DOHH2 (cell line): ENCODE measurements at regions not wholly inside any gene's neighbourhood (a gene's known extent, or its start where the extent isn't known, plus 50 kb on each side); places are given as distances from the start of the nearest gene placed in this dataset.

Experiments used
- H3F3A ChIP-seq: fragments of 200-600 bp; sonication (generic), shearing (Covaris generic); 2 replicates; pipeline ENCODE4 v1.6.0; 2016; ENCODE audit warnings: antibody characterized with exemption, mild to moderate bottlenecking; ENCODE audit not compliant: control insufficient read depth, insufficient read depth
- H3K27ac ChIP-seq: fragments of 200-600 bp; sonication (generic); 2 replicates; pipeline ENCODE4 v1.5.1; 2014; ENCODE audit warnings: low read depth, mild to moderate bottlenecking, low read length, moderate library complexity
- H3K27me3 ChIP-seq: fragments of 200-600 bp; sonication (generic); 2 replicates; pipeline ENCODE4 v1.6.1; 2014; ENCODE audit warnings: mild to moderate bottlenecking, low read length, mixed read lengths; ENCODE audit not compliant: control insufficient read depth
- H3K36me3 ChIP-seq: fragments of 200-600 bp; sonication (generic); 2 replicates; pipeline ENCODE4 v1.6.1; 2014; ENCODE audit warnings: mild to moderate bottlenecking, low read length, moderate library complexity, mixed read lengths; ENCODE audit not compliant: control insufficient read depth
- H3K4me1 ChIP-seq: fragments of 200-600 bp; sonication (generic); 2 replicates; pipeline ENCODE4 v1.6.1; 2014; ENCODE audit warnings: mild to moderate bottlenecking, low read length, mixed read lengths; ENCODE audit not compliant: control insufficient read depth
- H3K4me2 ChIP-seq: fragments of 200-600 bp; sonication (generic); 2 replicates; pipeline ENCODE4 v1.6.0; 2014; ENCODE audit warnings: mild to moderate bottlenecking, low read length, moderate library complexity
- H3K4me3 ChIP-seq: fragments of 200-600 bp; sonication (generic); 2 replicates; pipeline ENCODE4 v1.5.1; 2014; ENCODE audit warnings: mild to moderate bottlenecking, low read length, mixed read lengths
- H3K79me2 ChIP-seq: fragments of 200-600 bp; sonication (generic); 2 replicates; pipeline ENCODE4 v1.6.1; 2014; ENCODE audit warnings: mild to moderate bottlenecking, low read length, mixed read lengths; ENCODE audit not compliant: control insufficient read depth
- H3K9me2 ChIP-seq: fragments of 200-600 bp; sonication (generic); replicated peaks from 2 replicates; pipeline ENCODE4 v1.6.1; 2014; ENCODE audit warnings: mild to moderate bottlenecking, low read length, mixed read lengths; ENCODE audit not compliant: control insufficient read depth
- H3K9me3 ChIP-seq: fragments of 200-600 bp; sonication (generic); 2 replicates; pipeline ENCODE4 v1.6.1; 2014; ENCODE audit warnings: antibody characterized with exemption, low read length, mixed read lengths; ENCODE audit not compliant: control insufficient read depth, insufficient read depth
- H4K20me1 ChIP-seq: fragments of 200-600 bp; sonication (generic); 2 replicates; pipeline ENCODE4 v1.6.0; 2014; ENCODE audit warnings: low read depth, mild to moderate bottlenecking, antibody characterized with exemption, low read length, moderate library complexity; ENCODE audit not compliant: control insufficient read depth, insufficient read depth
- EZH2phosphoT487 ChIP-seq: fragments of 200-600 bp; sonication (generic); IDR thresholded peaks from 2 replicates; pipeline ENCODE4 v1.6.1; 2017; ENCODE audit warnings: borderline replicate concordance, mild to moderate bottlenecking, antibody characterized with exemption, low read length, moderate library complexity, mixed read lengths
- TF ChIP-seq, protein P1 (sequence below): fragments of 200-600 bp; sonication (generic); IDR thresholded peaks from one replicate; pipeline ENCODE4 v1.5.1; 2014; ENCODE audit warnings: antibody characterized with exemption, mild to moderate bottlenecking, low read depth, low read length; ENCODE audit not compliant: poor library complexity, severe bottlenecking

GRCh38 chr6:1536526-1537429 is 72.9 kb upstream of the FOXC1 start:
- Histone ChIP-seq H3K79me2 (no peaks in the 10 kb centered on the region), H3K4me3 (no peak overlapping the region), H3K4me2 (no peak overlapping the region), H3K27me3 (no peaks in the 10 kb centered on the region), H3K9me3 (no peaks in the 10 kb centered on the region), H3K36me3 (no peaks in the 10 kb centered on the region), H3F3A (no peaks in the 10 kb centered on the region), H3K9me2 (no peaks in the 10 kb centered on the region), H3K27ac (no peak overlapping the region), H4K20me1 (no peaks in the 10 kb centered on the region), H3K4me1 (no peaks in the 10 kb centered on the region)
- TF ChIP-seq, protein P1, sequence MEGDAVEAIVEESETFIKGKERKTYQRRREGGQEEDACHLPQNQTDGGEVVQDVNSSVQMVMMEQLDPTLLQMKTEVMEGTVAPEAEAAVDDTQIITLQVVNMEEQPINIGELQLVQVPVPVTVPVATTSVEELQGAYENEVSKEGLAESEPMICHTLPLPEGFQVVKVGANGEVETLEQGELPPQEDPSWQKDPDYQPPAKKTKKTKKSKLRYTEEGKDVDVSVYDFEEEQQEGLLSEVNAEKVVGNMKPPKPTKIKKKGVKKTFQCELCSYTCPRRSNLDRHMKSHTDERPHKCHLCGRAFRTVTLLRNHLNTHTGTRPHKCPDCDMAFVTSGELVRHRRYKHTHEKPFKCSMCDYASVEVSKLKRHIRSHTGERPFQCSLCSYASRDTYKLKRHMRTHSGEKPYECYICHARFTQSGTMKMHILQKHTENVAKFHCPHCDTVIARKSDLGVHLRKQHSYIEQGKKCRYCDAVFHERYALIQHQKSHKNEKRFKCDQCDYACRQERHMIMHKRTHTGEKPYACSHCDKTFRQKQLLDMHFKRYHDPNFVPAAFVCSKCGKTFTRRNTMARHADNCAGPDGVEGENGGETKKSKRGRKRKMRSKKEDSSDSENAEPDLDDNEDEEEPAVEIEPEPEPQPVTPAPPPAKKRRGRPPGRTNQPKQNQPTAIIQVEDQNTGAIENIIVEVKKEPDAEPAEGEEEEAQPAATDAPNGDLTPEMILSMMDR: no peak
- no peak for TF ChIP-seq EZH2phosphoT487

DNA sequence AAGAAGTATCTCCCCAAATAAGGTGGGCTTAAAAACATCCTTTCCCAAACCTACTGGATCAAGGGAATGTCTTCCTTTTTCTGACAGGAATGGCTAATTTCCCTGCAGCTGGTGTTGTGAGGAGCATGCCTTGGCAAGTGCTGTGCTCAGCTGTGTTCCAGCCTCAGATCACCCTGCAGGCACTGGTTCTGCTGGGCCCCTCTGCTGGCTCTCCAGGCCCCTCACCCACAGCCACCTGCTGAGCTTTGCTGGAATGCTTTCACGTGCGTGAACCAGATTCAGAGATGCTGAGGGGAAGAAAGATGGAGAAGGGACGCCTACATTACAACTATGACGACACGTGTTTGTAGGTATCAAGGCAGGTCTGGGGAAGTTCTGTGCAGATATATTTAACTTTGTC is 71.3 kb upstream of the FOXC1 start:
- Histone ChIP-seq H3F3A (no peaks in the 10 kb centered on the region), H3K27me3 (no peaks in the 10 kb centered on the region), H4K20me1 (no peaks in the 10 kb centered on the region), H3K4me1 (no peaks in the 10 kb centered on the region), H3K4me2 (no peak overlapping the region), H3K79me2 (no peaks in the 10 kb centered on the region), H3K9me3 (no peaks in the 10 kb centered on the region), H3K27ac (no peak overlapping the region), H3K9me2 (no peaks in the 10 kb centered on the region), H3K4me3 (no peak overlapping the region), H3K36me3 (no peaks in the 10 kb centered on the region)
- no peak for TF ChIP-seq EZH2phosphoT487
- TF ChIP-seq, protein P1: no peak

DNA sequence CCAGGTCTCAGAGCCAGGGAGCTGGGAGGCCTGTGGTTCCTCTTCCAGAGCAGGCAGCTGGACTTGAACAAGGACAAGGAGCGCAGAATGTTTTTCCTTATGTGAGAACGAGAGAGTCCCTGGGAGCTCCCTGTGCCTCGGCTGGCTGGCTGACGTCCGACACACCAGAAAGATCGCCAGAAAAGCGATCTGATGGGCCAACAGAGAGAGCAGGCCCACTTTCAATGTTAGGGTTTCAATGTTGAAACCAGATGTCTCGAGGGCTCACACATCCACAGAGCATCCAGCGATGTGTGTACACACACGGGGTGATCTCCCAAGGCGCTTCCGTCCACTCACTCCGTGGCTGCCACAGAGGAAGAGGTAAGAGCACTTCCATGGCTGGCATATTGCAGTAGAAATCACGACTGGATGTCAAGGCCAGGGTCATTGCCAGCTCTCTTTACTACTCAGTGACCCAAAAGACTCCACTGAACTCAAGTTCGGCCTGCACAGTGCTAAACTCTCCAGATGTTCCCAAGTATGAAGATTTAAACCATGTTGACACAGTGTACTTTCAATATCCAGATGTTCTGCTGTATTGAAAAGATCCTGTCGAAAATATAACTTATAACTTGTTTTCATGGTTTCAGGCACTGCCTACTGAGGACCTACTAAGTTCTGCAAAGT is 70.8 kb upstream of the FOXC1 start:
- TF ChIP-seq, protein P1: no peak
- TF ChIP-seq EZH2phosphoT487: no peak
- no peaks in the 10 kb centered on the region for H4K20me1 ChIP-seq

More for the DNA sequence above, 70.8 kb upstream of the FOXC1 start:
- Histone ChIP-seq H3K79me2 (no peaks in the 10 kb centered on the region), H3K4me3 (no peak overlapping the region), H3K4me1 (no peaks in the 10 kb centered on the region), H3K4me2 (no peak overlapping the region), H3K27ac (no peak overlapping the region), H3K27me3 (no peaks in the 10 kb centered on the region), H3K9me2 (no peaks in the 10 kb centered on the region), H3F3A (no peaks in the 10 kb centered on the region), H3K36me3 (no peaks in the 10 kb centered on the region), H3K9me3 (no peaks in the 10 kb centered on the region)
